Fibroblast of lung (primary cell): ENCODE measurements at regions not wholly inside any gene's neighbourhood (a gene's known extent, or its start where the extent isn't known, plus 50 kb on each side); places are given as distances from the start of the nearest gene placed in this dataset.

ENCODE experiments used
- DNase-seq, 2 donors: peaks; one replicate each; pipeline versions ENCODE4 v3.0.0 to v3.0.0-alpha.2; 2010; ENCODE audit warnings: low read depth in 2 of 2
- H2AFZ ChIP-seq: 2 replicates; pipeline ENCODE4 v1.5.1; 2012; ENCODE audit warnings: low read length, control low read depth, inconsistent platforms
- H3K27ac ChIP-seq: 2 replicates; pipeline ENCODE4 v1.5.1; 2011; ENCODE audit warnings: low read length, control low read depth; ENCODE audit not compliant: insufficient read depth
- H3K27me3 ChIP-seq: 2 replicates; pipeline ENCODE4 v1.5.1; 2011; ENCODE audit warnings: mild to moderate bottlenecking, low read length; ENCODE audit not compliant: control insufficient read depth, insufficient read depth
- H3K36me3 ChIP-seq: 2 replicates; pipeline ENCODE4 v1.5.1; 2011; ENCODE audit warnings: low read length; ENCODE audit not compliant: control insufficient read depth, insufficient read depth
- H3K4me1 ChIP-seq: 2 replicates; pipeline ENCODE4 v1.5.1; 2011; ENCODE audit warnings: low read length; ENCODE audit not compliant: control insufficient read depth, insufficient read depth; ENCODE audit errors: extremely low read depth
- H3K4me2 ChIP-seq: 2 replicates; pipeline ENCODE4 v1.5.1; 2011; ENCODE audit warnings: low read length, control low read depth; ENCODE audit not compliant: insufficient read depth; ENCODE audit errors: extremely low read depth
- H3K4me3 ChIP-seq, 4 experiments: fragments of 200-600 bp in 1 of 4; sonication (generic) in 1 of 4; replicated peaks in 1 of 4; 2 replicates each; pipeline ENCODE4 v1.5.1; 2011 to 2016; ENCODE audit warnings: low read length in 4 of 4, low read depth in 3 of 4, mild to moderate bottlenecking in 3 of 4, control low read depth in 2 of 4, inconsistent platforms in 1 of 4, mixed read lengths in 1 of 4; ENCODE audit not compliant: insufficient read depth in 1 of 4; ENCODE audit errors: control extremely low read depth in 1 of 4
- H3K79me2 ChIP-seq: 2 replicates; pipeline ENCODE4 v1.5.1; 2012; ENCODE audit warnings: mild to moderate bottlenecking, low read length, inconsistent platforms; ENCODE audit not compliant: control insufficient read depth, insufficient read depth
- H3K9ac ChIP-seq: 2 replicates; pipeline ENCODE4 v1.5.1; 2011; ENCODE audit warnings: mild to moderate bottlenecking, low read length, control low read depth; ENCODE audit not compliant: insufficient read depth
- H3K9me3 ChIP-seq: 2 replicates; pipeline ENCODE4 v1.5.1; 2012; ENCODE audit warnings: low read depth, low read length; ENCODE audit not compliant: control insufficient read depth, insufficient read depth
- H4K20me1 ChIP-seq: 2 replicates; pipeline ENCODE4 v1.5.1; 2011; ENCODE audit warnings: low read length; ENCODE audit not compliant: control insufficient read depth, insufficient read depth; ENCODE audit errors: extremely low read depth
- EZH2 ChIP-seq: IDR thresholded peaks from 2 replicates; pipeline ENCODE4 v1.5.1; 2012; ENCODE audit warnings: low read length, control low read depth, mild to moderate bottlenecking; ENCODE audit errors: missing control alignments
- TF ChIP-seq, protein P1 (sequence below), 2 donors: IDR thresholded peaks in 1 of 2; conservative IDR thresholded peaks in 1 of 2; 1 replicate in 1 of 2; 2 replicates in 1 of 2; pipeline ENCODE4 v1.5.1; 2011 to 2012; ENCODE audit warnings: low read length in 2 of 2, control low read depth in 1 of 2, inconsistent platforms in 1 of 2, low read depth in 1 of 2, mild to moderate bottlenecking in 1 of 2

DNA sequence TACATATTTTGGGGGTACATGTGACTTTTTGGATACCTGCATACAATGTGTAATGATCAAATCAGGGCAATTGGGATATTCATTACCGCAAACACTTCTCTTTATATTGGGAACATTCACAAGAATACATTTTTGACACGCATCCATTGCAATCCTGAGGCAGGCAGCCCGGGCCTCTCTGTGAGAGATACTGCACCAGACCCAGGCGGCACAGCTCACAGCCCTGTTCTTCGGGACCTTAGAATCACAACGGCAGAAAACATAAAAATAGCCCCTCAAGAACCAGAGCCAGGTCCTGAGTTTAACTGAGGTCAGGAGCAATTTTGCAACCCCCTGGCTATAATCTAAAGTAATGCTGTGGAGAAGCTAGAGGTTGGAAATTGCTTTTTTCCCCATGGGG, 90.8 kb upstream of the PGBD5 start:
- H4K20me1 ChIP-seq, result no peaks in the 10 kb centered on the region
- no peak overlapping the region for H2AFZ ChIP-seq
- DNase-seq, result no peak
- H3K9ac ChIP-seq, result no peak overlapping the region
- no peaks in the 10 kb centered on the region for H3K4me1 ChIP-seq
- no peak for TF ChIP-seq EZH2
- TF ChIP-seq, protein P1, sequence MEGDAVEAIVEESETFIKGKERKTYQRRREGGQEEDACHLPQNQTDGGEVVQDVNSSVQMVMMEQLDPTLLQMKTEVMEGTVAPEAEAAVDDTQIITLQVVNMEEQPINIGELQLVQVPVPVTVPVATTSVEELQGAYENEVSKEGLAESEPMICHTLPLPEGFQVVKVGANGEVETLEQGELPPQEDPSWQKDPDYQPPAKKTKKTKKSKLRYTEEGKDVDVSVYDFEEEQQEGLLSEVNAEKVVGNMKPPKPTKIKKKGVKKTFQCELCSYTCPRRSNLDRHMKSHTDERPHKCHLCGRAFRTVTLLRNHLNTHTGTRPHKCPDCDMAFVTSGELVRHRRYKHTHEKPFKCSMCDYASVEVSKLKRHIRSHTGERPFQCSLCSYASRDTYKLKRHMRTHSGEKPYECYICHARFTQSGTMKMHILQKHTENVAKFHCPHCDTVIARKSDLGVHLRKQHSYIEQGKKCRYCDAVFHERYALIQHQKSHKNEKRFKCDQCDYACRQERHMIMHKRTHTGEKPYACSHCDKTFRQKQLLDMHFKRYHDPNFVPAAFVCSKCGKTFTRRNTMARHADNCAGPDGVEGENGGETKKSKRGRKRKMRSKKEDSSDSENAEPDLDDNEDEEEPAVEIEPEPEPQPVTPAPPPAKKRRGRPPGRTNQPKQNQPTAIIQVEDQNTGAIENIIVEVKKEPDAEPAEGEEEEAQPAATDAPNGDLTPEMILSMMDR (conservative IDR thresholded peaks at IDR 0.05 in 1 of 2, IDR thresholded peaks at IDR 0.05 in 1 of 2; ENCODE audit: low read depth in 1 of 2, low read length in 2 of 2), result no peak
- no peaks in the 10 kb centered on the region for H3K27me3 ChIP-seq
- H3K27ac ChIP-seq, result no peak overlapping the region
- no peaks in the 10 kb centered on the region for H3K9me3 ChIP-seq
- H3K4me3 ChIP-seq, result no peak overlapping the region
- no peaks in the 10 kb centered on the region for H3K36me3 ChIP-seq
- no peak overlapping the region for H3K4me2 ChIP-seq
- no peaks in the 10 kb centered on the region for H3K79me2 ChIP-seq

DNA sequence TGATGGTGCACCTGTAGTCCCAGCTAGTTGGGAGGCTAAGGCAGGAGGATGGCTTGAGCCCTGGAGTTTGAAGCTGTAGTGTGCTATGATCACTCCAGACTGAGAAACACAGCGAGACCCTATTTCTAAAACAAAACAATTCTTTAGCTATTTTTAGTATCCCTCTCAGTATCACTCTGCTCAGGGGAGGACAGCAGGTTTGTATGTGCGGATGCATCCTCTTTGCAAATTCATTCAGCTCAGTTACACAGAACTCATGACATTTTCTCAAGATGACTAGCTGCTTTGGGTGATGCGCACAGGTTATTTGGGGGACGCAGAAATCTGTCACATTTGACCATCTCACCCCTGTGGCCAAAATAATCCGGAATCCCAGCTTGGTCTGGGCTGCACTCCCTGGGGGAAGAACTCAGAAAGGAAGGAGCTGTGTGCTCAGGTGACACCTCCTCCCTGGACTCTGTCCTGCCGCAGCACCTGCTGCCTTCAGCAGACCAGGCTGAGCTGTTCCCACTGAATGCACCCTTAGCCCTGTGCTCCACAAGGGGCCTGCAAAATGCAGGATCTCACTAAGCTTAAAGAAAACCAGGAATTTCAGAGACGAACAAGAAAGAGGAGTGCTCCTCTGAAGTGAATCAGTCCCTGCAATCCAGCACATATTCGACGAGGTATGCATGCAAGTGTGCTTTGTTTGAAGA, 89.5 kb upstream of the PGBD5 start:
- Histone ChIP-seq H4K20me1 (no peaks in the 10 kb centered on the region), H3K4me3 (no peak overlapping the region), H3K4me2 (no peak overlapping the region), H3K9ac (no peak overlapping the region), H3K79me2 (no peaks in the 10 kb centered on the region), H3K36me3 (no peaks in the 10 kb centered on the region), H3K27ac (no peak overlapping the region), H2AFZ (no peak overlapping the region), H3K9me3 (no peaks in the 10 kb centered on the region), H3K27me3 (no peaks in the 10 kb centered on the region), H3K4me1 (no peaks in the 10 kb centered on the region)
- no peak for DNase-seq
- no peak for TF ChIP-seq EZH2
- TF ChIP-seq, protein P1 (conservative IDR thresholded peaks at IDR 0.05 in 1 of 2, IDR thresholded peaks at IDR 0.05 in 1 of 2; ENCODE audit: low read depth in 1 of 2, low read length in 2 of 2), result no peak

DNA sequence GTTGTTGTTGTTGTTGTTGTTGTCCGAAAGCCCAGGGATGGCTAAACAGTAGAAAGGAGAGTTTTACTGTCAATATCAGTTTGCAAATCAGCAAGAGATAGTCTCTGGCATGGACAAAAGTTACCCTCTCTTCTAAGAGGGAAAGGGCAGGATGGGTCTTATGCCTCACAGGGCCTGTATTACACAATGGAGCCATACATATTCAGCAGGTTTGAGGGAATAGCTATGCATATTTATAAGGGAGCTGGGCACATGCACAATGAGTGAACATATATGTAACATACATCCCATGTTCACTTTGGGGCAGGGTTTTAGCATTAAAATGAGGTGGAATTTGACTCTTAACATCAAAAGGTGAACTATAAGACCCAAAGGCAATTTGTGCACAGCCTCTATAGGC, 84.4 kb upstream of the PGBD5 start:
- DNase-seq, result no peak
- no peaks in the 10 kb centered on the region for H3K9me3 ChIP-seq
- no peaks in the 10 kb centered on the region for H3K79me2 ChIP-seq
- H3K4me2 ChIP-seq, result no peak overlapping the region
- H3K27ac ChIP-seq, result no peak overlapping the region
- H3K4me3 ChIP-seq, result no peak overlapping the region
- TF ChIP-seq, protein P1 (conservative IDR thresholded peaks at IDR 0.05 in 1 of 2, IDR thresholded peaks at IDR 0.05 in 1 of 2; ENCODE audit: low read depth in 1 of 2, low read length in 2 of 2), result no peak
- TF ChIP-seq EZH2, result no peak
- H3K4me1 ChIP-seq, result peaks cover 2% of the 10 kb centered on the region
- H4K20me1 ChIP-seq, result no peaks in the 10 kb centered on the region
- H3K27me3 ChIP-seq, result no peaks in the 10 kb centered on the region
- H3K36me3 ChIP-seq, result no peaks in the 10 kb centered on the region
- H2AFZ ChIP-seq, result no peak overlapping the region
- H3K9ac ChIP-seq, result no peak overlapping the region
